ENCODE measurements at regions not wholly inside any gene's neighbourhood (a gene's known extent, or its start where the extent isn't known, plus 50 kb on each side); places are given as distances from the start of the nearest gene placed in this dataset.

DNA sequence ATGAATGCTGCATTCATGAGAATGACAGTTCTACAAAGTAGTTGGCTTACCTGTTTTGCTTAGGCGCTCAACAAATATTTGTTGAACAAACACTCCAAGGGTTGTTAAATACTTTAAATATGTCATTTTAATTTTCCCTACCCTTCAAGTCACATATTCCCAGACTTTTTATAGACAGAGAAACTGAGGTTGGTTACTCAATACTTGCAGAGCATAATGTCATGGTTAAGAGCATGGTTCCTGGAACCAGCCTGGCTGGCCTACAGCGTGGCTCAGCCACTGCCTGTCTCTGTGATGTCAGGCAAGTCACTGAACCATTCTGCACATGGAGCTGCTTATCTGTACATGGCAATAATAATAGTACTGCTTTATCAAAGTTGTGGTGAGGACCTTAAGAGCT, 120.0 kb upstream of the STK17B start:
- no peak overlapping the region for H3K4me3 ChIP-seq
- WGBS, 5 donors: 55 to 82% (median 65%) methylated on average over 2 of the region's 2 CpGs
- no peaks in the 10 kb centered on the region for H3K4me1 ChIP-seq
- no peak overlapping the region for H3K27ac ChIP-seq
- DNase-seq: no peak
- H3K27me3 ChIP-seq: no peaks in the 10 kb centered on the region
- intact Hi-C loops (cut with DNase I; ENCODE audit: low total_unique reads): no loop called here
- H3K36me3 ChIP-seq: no peaks in the 10 kb centered on the region
- H3K9me3 ChIP-seq: no peaks in the 10 kb centered on the region
- TF ChIP-seq EP300 (IDR thresholded peaks at IDR 0.05): no peak
- no peak for TF ChIP-seq POLR2A (IDR thresholded peaks at IDR 0.05)
- TF ChIP-seq, protein P1, sequence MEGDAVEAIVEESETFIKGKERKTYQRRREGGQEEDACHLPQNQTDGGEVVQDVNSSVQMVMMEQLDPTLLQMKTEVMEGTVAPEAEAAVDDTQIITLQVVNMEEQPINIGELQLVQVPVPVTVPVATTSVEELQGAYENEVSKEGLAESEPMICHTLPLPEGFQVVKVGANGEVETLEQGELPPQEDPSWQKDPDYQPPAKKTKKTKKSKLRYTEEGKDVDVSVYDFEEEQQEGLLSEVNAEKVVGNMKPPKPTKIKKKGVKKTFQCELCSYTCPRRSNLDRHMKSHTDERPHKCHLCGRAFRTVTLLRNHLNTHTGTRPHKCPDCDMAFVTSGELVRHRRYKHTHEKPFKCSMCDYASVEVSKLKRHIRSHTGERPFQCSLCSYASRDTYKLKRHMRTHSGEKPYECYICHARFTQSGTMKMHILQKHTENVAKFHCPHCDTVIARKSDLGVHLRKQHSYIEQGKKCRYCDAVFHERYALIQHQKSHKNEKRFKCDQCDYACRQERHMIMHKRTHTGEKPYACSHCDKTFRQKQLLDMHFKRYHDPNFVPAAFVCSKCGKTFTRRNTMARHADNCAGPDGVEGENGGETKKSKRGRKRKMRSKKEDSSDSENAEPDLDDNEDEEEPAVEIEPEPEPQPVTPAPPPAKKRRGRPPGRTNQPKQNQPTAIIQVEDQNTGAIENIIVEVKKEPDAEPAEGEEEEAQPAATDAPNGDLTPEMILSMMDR (IDR thresholded peaks at IDR 0.05): no peak
- TF ChIP-seq POLR2AphosphoS5 (IDR thresholded peaks at IDR 0.05): no peak

DNA sequence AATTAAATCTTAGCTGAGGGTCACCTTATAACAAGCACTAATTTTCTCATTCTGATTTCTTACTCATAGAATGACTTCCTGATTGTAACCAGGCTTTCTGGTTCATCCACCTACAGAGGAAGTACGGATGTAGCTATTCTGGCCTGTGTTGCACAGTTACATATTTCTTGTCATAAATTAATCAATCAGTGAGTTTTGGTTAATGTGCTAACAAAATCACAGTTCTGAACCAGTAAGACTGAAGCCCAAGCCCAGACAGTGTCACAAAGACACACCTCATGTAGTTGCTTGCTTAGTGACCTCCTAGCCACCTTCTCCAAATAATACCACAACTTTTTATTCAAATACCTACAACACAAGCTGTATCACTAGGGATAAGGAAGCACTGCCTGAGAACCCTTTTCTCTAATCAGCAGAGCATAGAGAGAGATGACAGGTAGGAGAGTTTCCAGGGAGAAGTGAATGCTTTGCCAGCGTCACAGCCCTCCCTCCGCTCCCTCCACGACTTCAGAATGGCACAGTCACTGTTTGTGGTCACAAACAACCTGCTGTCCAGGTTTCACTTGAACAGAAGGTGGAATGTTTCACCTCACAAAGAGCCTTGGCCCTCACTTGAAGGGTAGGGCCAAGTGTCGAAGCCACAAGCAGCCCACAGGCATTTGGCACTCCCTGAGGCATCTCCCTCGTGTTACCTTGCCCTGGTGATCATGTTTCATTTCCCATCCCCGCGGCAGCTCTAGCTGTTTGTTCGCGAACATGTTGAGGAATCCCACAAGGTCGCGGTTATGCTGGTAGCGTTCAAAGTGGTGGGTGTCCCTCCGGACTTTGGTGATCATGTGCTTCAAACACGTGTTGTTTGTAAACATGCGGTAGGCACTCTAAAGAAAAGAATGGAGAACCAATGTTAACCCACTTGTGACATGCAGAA, 120.8 kb upstream of the STK17B start:
- Histone ChIP-seq H3K4me3 (no peak overlapping the region), H3K36me3 (no peaks in the 10 kb centered on the region), H3K27ac (no peak overlapping the region), H3K4me1 (no peaks in the 10 kb centered on the region), H3K27me3 (no peaks in the 10 kb centered on the region), H3K9me3 (no peaks in the 10 kb centered on the region)
- DNase-seq: peak in 1 of 2 donors; percentile 41
- intact Hi-C loops (cut with DNase I; ENCODE audit: low total_unique reads): no loop called here
- TF ChIP-seq POLR2AphosphoS5 (IDR thresholded peaks at IDR 0.05): no peak
- no peak for TF ChIP-seq POLR2A (IDR thresholded peaks at IDR 0.05)
- TF ChIP-seq, protein P1 (IDR thresholded peaks at IDR 0.05): no peak
- TF ChIP-seq EP300 (IDR thresholded peaks at IDR 0.05): no peak
- 76 to 82% (median 80%) methylated on average over 15 to 16 of the region's 16 CpGs for WGBS, 5 donors

DNA sequence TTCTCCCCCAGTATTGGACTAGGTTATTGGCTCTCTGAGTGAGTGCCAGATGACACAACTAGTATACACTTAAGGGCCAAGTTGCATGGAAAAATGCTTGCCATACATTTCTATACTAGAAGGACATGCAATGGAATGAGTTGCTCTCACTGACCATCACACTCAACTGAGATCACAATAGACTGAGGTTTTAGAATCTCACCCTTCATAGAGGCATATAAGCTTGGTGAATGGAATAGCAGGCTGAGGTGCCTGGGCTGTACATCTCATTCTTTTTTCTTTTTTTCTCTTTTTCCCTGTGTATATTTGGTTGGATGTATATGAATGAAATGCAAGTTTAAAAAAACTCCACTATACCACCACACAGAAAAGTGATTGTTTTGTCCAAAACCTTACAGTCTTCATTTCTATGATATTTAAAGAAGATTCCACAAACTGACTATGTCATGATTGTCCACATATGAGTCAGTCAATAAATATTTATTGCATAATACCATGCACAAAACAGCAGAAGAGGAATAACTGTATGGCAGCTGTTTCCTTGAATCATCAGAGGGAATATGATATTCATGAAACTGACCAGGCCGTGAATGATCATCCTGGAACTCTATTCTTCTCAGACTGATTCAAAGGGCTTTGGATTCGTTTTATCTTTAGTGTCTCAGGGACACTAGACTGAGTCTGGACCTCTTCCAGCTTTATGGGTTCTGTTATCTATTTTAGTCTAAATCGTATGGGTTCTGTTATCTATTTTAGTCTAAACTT, 122.6 kb upstream of the STK17B start:
- WGBS, 5 donors: 41 to 59% (median 51%) methylated on average over 3 of the region's 3 CpGs
- no peaks in the 10 kb centered on the region for H3K27me3 ChIP-seq
- DNase-seq: no peak
- no peaks in the 10 kb centered on the region for H3K4me1 ChIP-seq
- no peaks in the 10 kb centered on the region for H3K36me3 ChIP-seq
- no peaks in the 10 kb centered on the region for H3K9me3 ChIP-seq
- no peak overlapping the region for H3K27ac ChIP-seq
- intact Hi-C loops (cut with DNase I; ENCODE audit: low total_unique reads): no loop called here
- no peak for TF ChIP-seq EP300 (IDR thresholded peaks at IDR 0.05)
- no peak overlapping the region for H3K4me3 ChIP-seq

DNA sequence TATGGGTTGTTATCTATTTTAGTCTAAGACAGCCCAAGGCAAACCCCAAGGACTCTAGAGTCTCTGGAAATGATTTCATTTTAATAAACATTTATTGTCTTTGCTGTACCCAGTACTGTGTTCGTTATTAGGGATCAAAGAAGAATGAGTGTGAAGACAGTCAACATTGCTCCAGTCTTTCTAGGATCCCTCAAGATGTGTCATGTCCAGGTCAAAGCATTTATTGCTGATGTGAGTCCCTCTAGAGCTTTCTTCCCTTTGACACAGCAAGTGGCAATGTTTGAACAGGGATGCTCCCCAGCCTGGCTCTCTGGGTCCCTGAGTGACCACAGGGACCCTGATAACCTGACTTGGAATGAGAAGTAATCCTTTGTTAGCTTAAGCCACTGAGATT, 123.1 kb upstream of the STK17B start:
- no peak overlapping the region for H3K4me3 ChIP-seq
- no peaks in the 10 kb centered on the region for H3K36me3 ChIP-seq
- 60 to 74% (median 65%) methylated on average over 1 of the region's 1 CpG for WGBS, 5 donors
- TF ChIP-seq POLR2AphosphoS5 (IDR thresholded peaks at IDR 0.05): no peak
- TF ChIP-seq POLR2A (IDR thresholded peaks at IDR 0.05): no peak
- no peak for TF ChIP-seq EP300 (IDR thresholded peaks at IDR 0.05)
- TF ChIP-seq, protein P1 (IDR thresholded peaks at IDR 0.05): no peak
- intact Hi-C loops (cut with DNase I; ENCODE audit: low total_unique reads): no loop called here
- H3K4me1 ChIP-seq: no peaks in the 10 kb centered on the region
- H3K27ac ChIP-seq: no peak overlapping the region
- H3K27me3 ChIP-seq: no peaks in the 10 kb centered on the region
- no peaks in the 10 kb centered on the region for H3K9me3 ChIP-seq
- DNase-seq: no peak

Data from stomach (tissue), 8 donors.